Activated CD4-positive, alpha-beta T cell treated with anti-CD3 and anti-CD28 coated beads, Interleukin-2, Interleukin-6, amounts not matched to agents 100 ng/mL and 50 ng/mL, durations not matched to agents 16 hours and 8 hours (primary cell): ENCODE measurements at regions not wholly inside any gene's neighbourhood (a gene's known extent, or its start where the extent isn't known, plus 50 kb on each side); places are given as distances from the start of the nearest gene placed in this dataset.

ENCODE experiments used
- DNase-seq: peaks from one replicate; pipeline ENCODE4 v3.0.0-alpha.2; 2020

GRCh38 chr4:10173037-10173753 lies 56.6 kb upstream of the WDR1 start:
- no peak for DNase-seq

- no peak for DNase-seq
Measured at GRCh38 chr4:10172278-10172921, 55.8 kb upstream of the WDR1 start.

- no peak for DNase-seq
Measured at GRCh38 chr4:10171055-10171454, 54.5 kb upstream of the WDR1 start.

GRCh38 chr4:10169839-10170387 lies 53.3 kb upstream of the WDR1 start:
- no peak for DNase-seq

- DNase-seq = no peak
Measured at GRCh38 chr4:10168151-10168550, 51.6 kb upstream of the WDR1 start.

GRCh38 chr4:10167201-10167600 lies 50.6 kb upstream of the WDR1 start:
- no peak for DNase-seq
